ENCODE measurements at regions not wholly inside any gene's neighbourhood (a gene's known extent, or its start where the extent isn't known, plus 50 kb on each side); places are given as distances from the start of the nearest gene placed in this dataset.
A peak's percentile ranks its signal among the peaks of the same experiment; 100 is the strongest.

- no peak for DNase-seq
These were observed 57.5 kb downstream of the CSF2 start for GRCh38 chr5:132130918-132131715.

GRCh38 chr5:132132138-132132537, 58.5 kb downstream of the CSF2 start:
- no peak for DNase-seq

- peak; percentile 27 for DNase-seq
These were observed 60.8 kb downstream of the CSF2 start for GRCh38 chr5:132134384-132134783.

GRCh38 chr5:132136906-132137305, 63.3 kb downstream of the CSF2 start:
- DNase-seq, result no peak

GRCh38 chr5:132138260-132138659, 64.7 kb downstream of the CSF2 start:
- no peak for DNase-seq

All from MV-4-11 (cell line).